Ovary (tissue), 3 donors: ENCODE measurements at regions not wholly inside any gene's neighbourhood (a gene's known extent, or its start where the extent isn't known, plus 50 kb on each side); places are given as distances from the start of the nearest gene placed in this dataset.

ENCODE experiments used
- CTCF ChIP-seq, 3 donors: fragments of 450-650 bp in 2 of 3; fragments of 200-600 bp in 1 of 3; IDR thresholded peaks; one replicate each; pipeline versions ENCODE4 v1.5.1 to v1.8.0; 2016 to 2022; ENCODE audit warnings: antibody characterized with exemption in 3 of 3, mild to moderate bottlenecking in 1 of 3
- EP300 ChIP-seq: sonication (generic); formaldehyde crosslinking; IDR thresholded peaks from one replicate; pipeline ENCODE4 v1.6.1; 2017; ENCODE audit warnings: antibody characterized with exemption
- POLR2A ChIP-seq: fragments of 450-650 bp; IDR thresholded peaks from one replicate; pipeline ENCODE4 v1.6.1; 2017; ENCODE audit warnings: antibody characterized with exemption, mild to moderate bottlenecking, moderate library complexity
- donor health status: DM: no; HTN: no; CAD: no.

DNA sequence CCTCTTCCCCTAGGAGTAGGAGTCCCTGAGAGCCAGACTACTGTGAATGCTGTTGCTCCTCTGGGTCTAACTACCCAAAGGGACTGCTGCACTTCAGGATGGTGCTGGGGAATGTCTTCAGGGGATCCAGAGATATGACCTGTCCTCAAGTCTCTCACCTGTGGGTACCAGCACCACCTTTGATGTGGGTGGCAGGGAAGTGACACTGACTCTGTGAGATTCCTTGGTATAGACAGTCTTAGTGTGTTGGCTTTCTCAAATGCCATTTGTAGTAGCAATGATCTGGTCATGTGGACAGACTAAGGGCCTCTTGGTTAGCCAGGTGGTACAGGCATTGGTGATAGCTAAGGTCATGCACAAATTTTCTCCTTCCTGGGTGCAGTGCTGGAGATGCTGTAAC is 108.9 kb upstream of the ADAMTS3 start:
- TF ChIP-seq POLR2A (no peak), CTCF (IDR thresholded peaks at IDR 0.05) (no peak), EP300 (no peak)
